GM04503 (cell line): ENCODE measurements at regions not wholly inside any gene's neighbourhood (a gene's known extent, or its start where the extent isn't known, plus 50 kb on each side); places are given as distances from the start of the nearest gene placed in this dataset.
"Not testable (repeated sequence)": the region's sequence is repeated elsewhere in the genome, so short reads cannot be mapped to it uniquely, and the experiment has no call there.

Experiments
- DNase-seq: peaks from one replicate; pipeline ENCODE4 v3.0.0-alpha.2; 2012; ENCODE audit warnings: low read depth

GRCh38 chr4:163077680-163078079, 89.0 kb downstream of the NAF1 start:
- no peak for DNase-seq

GRCh38 chr4:163072222-163072621, 94.5 kb downstream of the NAF1 start:
- DNase-seq = no peak

- DNase-seq = peak; percentile 24
Observed at GRCh38 chr4:163071308-163071707, 95.4 kb downstream of the NAF1 start.

GRCh38 chr4:163070023-163070422, 96.7 kb downstream of the NAF1 start:
- no peak for DNase-seq

- peak; percentile 27 for DNase-seq
Observed at GRCh38 chr4:163063891-163064290, 102.8 kb downstream of the NAF1 start.

GRCh38 chr4:163048447-163048846, 118.2 kb downstream of the NAF1 start:
- no peak for DNase-seq

GRCh38 chr4:163042306-163042705, 124.4 kb downstream of the NAF1 start:
- DNase-seq = no peak

- DNase-seq = no peak
Observed at GRCh38 chr4:163017135-163017534, 149.6 kb downstream of the NAF1 start.

GRCh38 chr4:163012816-163013215, 153.9 kb downstream of the NAF1 start:
- no peak for DNase-seq

- DNase-seq = no peak
Observed at GRCh38 chr4:163003979-163004378, 162.7 kb downstream of the NAF1 start.

- DNase-seq = no peak
Observed at GRCh38 chr4:162988530-162988929, 178.2 kb downstream of the NAF1 start.

GRCh38 chr4:162985131-162985530, 181.6 kb downstream of the NAF1 start:
- no peak for DNase-seq

GRCh38 chr4:162984621-162985020, 182.1 kb downstream of the NAF1 start:
- DNase-seq = no peak

GRCh38 chr4:162981823-162982222, 184.9 kb downstream of the NAF1 start:
- DNase-seq = no peak

- DNase-seq = no peak
Observed at GRCh38 chr4:162978398-162978797, 188.3 kb downstream of the NAF1 start.

GRCh38 chr4:162977788-162978187, 188.9 kb downstream of the NAF1 start:
- no peak for DNase-seq

GRCh38 chr4:162972661-162973330, 193.9 kb downstream of the NAF1 start:
- DNase-seq = no peak

- no peak for DNase-seq
Observed at GRCh38 chr4:162969194-162969593, 197.5 kb downstream of the NAF1 start.

GRCh38 chr4:162965978-162966377, 200.7 kb downstream of the NAF1 start:
- DNase-seq = not testable (repeated sequence)

GRCh38 chr4:162959046-162959445, 207.6 kb downstream of the NAF1 start:
- no peak for DNase-seq

GRCh38 chr4:162957521-162958143, 209.1 kb downstream of the NAF1 start:
- DNase-seq = no peak

- no peak for DNase-seq
Observed at GRCh38 chr4:162954976-162955375, 211.7 kb downstream of the NAF1 start.

- no peak for DNase-seq
Observed at GRCh38 chr4:162952232-162952631, 214.5 kb downstream of the NAF1 start.

GRCh38 chr4:162945713-162946112, 221.0 kb downstream of the NAF1 start:
- no peak for DNase-seq
